ENCODE measurements at regions not wholly inside any gene's neighbourhood (a gene's known extent, or its start where the extent isn't known, plus 50 kb on each side); places are given as distances from the start of the nearest gene placed in this dataset.
A peak's percentile ranks its signal among the peaks of the same experiment; 100 is the strongest.

DNA sequence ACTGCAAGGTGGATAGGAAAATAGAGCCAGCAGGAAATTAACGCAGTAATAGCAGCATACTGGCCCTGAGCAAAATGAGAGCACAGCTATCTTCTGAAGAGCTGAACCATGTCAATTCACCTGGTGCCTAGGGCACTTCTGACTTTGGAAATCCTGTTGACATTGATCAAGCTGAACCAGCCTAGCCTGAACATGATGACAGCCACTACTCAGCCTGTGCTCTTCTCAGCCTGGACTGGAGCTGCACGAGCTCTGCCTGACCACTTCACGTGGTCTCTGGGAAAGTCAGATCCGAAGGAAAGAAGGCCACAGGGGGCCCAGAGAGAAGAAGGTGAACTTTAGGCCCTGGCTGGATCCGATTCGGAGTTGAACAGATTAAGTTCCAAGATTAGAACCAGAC lies 421.9 kb downstream of the LPIN1 start:
- TF ChIP-seq, protein P1, sequence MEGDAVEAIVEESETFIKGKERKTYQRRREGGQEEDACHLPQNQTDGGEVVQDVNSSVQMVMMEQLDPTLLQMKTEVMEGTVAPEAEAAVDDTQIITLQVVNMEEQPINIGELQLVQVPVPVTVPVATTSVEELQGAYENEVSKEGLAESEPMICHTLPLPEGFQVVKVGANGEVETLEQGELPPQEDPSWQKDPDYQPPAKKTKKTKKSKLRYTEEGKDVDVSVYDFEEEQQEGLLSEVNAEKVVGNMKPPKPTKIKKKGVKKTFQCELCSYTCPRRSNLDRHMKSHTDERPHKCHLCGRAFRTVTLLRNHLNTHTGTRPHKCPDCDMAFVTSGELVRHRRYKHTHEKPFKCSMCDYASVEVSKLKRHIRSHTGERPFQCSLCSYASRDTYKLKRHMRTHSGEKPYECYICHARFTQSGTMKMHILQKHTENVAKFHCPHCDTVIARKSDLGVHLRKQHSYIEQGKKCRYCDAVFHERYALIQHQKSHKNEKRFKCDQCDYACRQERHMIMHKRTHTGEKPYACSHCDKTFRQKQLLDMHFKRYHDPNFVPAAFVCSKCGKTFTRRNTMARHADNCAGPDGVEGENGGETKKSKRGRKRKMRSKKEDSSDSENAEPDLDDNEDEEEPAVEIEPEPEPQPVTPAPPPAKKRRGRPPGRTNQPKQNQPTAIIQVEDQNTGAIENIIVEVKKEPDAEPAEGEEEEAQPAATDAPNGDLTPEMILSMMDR (IDR thresholded peaks at IDR 0.05; ENCODE audit: insufficient read depth, low read length, poor library complexity, severe bottlenecking), result no peak
- no peak for DNase-seq (ENCODE audit: low read depth)

GRCh38 chr2:12168791-12169388 lies 422.5 kb downstream of the LPIN1 start:
- peak; percentile 34 for DNase-seq (ENCODE audit: low read depth)
- H3K27me3 ChIP-seq (ENCODE audit: control insufficient read depth, insufficient read depth, low read length), result no peaks in the 10 kb centered on the region
- no peak overlapping the region for H3K4me3 ChIP-seq (ENCODE audit: low read depth, low read length)
- H3K36me3 ChIP-seq (ENCODE audit: control insufficient read depth, insufficient read depth, low read length), result no peaks in the 10 kb centered on the region
- TF ChIP-seq, protein P1 (IDR thresholded peaks at IDR 0.05; ENCODE audit: insufficient read depth, low read length, poor library complexity, severe bottlenecking), result no peak

More for the DNA sequence above, 421.9 kb downstream of the LPIN1 start:
- H3K4me3 ChIP-seq (ENCODE audit: low read depth, low read length), result no peak overlapping the region
- H3K27me3 ChIP-seq (ENCODE audit: control insufficient read depth, insufficient read depth, low read length), result no peaks in the 10 kb centered on the region
- H3K36me3 ChIP-seq (ENCODE audit: control insufficient read depth, insufficient read depth, low read length), result no peaks in the 10 kb centered on the region

- no peaks in the 10 kb centered on the region for H3K36me3 ChIP-seq (ENCODE audit: control insufficient read depth, insufficient read depth, low read length)
- H3K4me3 ChIP-seq (ENCODE audit: low read depth, low read length), result no peak overlapping the region
- DNase-seq (ENCODE audit: low read depth), result peak; percentile 56
- no peaks in the 10 kb centered on the region for H3K27me3 ChIP-seq (ENCODE audit: control insufficient read depth, insufficient read depth, low read length)
- TF ChIP-seq, protein P1 (IDR thresholded peaks at IDR 0.05; ENCODE audit: insufficient read depth, low read length, poor library complexity, severe bottlenecking), result no peak
Measured at GRCh38 chr2:12169721-12170120, 423.3 kb downstream of the LPIN1 start.

GRCh38 chr2:12170121-12170520 lies 423.7 kb downstream of the LPIN1 start:
- DNase-seq (ENCODE audit: low read depth), result no peak
- H3K4me3 ChIP-seq (ENCODE audit: low read depth, low read length), result no peak overlapping the region
- no peaks in the 10 kb centered on the region for H3K27me3 ChIP-seq (ENCODE audit: control insufficient read depth, insufficient read depth, low read length)
- no peaks in the 10 kb centered on the region for H3K36me3 ChIP-seq (ENCODE audit: control insufficient read depth, insufficient read depth, low read length)
- TF ChIP-seq, protein P1 (IDR thresholded peaks at IDR 0.05; ENCODE audit: insufficient read depth, low read length, poor library complexity, severe bottlenecking), result no peak

GRCh38 chr2:12173271-12173942 lies 427.0 kb downstream of the LPIN1 start:
- Histone ChIP-seq H3K4me3 (ENCODE audit: low read depth, low read length) (no peak overlapping the region), H3K27me3 (ENCODE audit: control insufficient read depth, insufficient read depth, low read length) (no peaks in the 10 kb centered on the region), H3K36me3 (ENCODE audit: control insufficient read depth, insufficient read depth, low read length) (no peaks in the 10 kb centered on the region)
- no peak for DNase-seq (ENCODE audit: low read depth)
- TF ChIP-seq, protein P1 (IDR thresholded peaks at IDR 0.05; ENCODE audit: insufficient read depth, low read length, poor library complexity, severe bottlenecking), result no peak

DNA sequence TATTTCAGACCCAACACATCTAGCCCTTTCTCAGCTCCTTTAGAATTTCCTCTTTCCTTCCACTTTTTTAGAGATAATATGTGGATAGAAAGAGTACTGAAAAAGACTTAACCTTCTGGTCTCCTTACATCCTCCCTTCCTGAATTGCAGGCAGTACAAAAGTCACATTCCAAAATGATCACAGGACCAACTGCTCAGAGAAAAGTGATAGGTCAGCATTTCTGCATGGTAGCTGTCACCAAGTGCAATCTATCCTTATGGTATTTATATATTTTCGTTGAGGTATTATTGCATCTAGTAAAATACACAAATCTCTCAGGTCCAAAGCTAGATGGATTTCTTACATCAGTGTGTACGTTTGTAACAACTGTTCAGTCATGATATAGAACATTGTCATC lies 427.5 kb downstream of the LPIN1 start:
- H3K4me3 ChIP-seq (ENCODE audit: low read depth, low read length), result no peak overlapping the region
- TF ChIP-seq, protein P1 (IDR thresholded peaks at IDR 0.05; ENCODE audit: insufficient read depth, low read length, poor library complexity, severe bottlenecking), result no peak

More for the DNA sequence above, 427.5 kb downstream of the LPIN1 start:
- Histone ChIP-seq H3K27me3 (ENCODE audit: control insufficient read depth, insufficient read depth, low read length) (no peaks in the 10 kb centered on the region), H3K36me3 (ENCODE audit: control insufficient read depth, insufficient read depth, low read length) (no peaks in the 10 kb centered on the region)
- no peak for DNase-seq (ENCODE audit: low read depth)
